NK-92 (cell line): ENCODE measurements at regions not wholly inside any gene's neighbourhood (a gene's known extent, or its start where the extent isn't known, plus 50 kb on each side); places are given as distances from the start of the nearest gene placed in this dataset.

Experiments used
- DNase-seq: peaks from one replicate; lab custom pipeline; 2025; ENCODE audit not compliant: unreplicated experiment; lab: John Stamatoyannopoulos, UW

DNA sequence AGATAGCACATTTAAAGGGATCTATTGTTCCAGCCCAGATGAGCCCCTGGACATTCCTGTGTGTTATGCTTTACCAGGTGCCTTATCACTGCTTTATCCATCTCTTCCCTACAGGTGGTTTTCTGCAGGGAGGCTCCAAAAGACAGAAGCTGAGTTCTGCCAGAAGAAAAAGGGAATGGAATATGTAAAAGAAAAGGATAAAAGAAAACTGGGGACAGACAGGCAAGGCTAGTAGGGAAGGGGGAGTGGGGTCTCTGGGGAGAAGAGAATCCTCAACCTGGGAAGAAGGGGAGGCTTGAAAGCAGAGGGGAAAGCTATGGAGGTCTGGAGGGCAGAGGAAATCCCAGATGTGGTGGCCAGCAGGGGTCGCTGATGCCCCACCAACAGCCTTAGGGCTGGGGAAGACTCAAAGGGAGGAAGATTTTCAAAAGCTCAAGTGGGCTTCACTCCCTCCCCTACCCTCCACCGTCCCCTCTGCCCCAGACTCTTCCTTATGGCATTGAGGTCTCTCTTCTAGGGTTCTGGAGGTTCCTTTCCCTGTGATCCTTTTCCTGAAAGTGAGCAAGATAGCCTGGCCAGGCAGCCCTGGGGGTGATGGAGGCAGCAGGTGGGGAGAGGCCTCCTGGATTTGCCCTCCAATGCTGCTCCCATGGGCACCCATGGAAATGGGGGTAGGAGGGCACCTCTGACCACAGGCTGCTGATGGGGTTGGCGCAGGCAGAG lies 178.1 kb upstream of the PKDCC start:
- no peak for DNase-seq

DNA sequence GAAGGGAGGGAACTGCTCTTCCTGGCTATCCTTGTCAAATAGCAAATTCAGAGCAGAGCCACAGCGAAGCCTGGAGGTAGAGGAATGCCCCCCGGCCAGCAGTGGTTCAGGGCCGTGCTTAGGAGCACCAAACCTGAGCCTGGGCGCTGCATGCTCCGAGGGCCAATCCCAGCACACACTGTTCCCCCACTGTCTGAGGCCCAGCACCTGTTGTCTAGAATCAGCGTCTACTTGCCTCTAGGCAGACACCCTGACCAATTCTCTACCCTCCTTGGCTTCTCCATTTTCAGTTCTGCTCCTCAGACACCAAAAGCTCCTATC lies 177.6 kb upstream of the PKDCC start:
- no peak for DNase-seq

- DNase-seq, result no peak
These were observed 176.7 kb upstream of the PKDCC start for GRCh38 chr2:41871080-41871479.

GRCh38 chr2:41872646-41873045 lies 175.2 kb upstream of the PKDCC start:
- DNase-seq, result no peak

DNA sequence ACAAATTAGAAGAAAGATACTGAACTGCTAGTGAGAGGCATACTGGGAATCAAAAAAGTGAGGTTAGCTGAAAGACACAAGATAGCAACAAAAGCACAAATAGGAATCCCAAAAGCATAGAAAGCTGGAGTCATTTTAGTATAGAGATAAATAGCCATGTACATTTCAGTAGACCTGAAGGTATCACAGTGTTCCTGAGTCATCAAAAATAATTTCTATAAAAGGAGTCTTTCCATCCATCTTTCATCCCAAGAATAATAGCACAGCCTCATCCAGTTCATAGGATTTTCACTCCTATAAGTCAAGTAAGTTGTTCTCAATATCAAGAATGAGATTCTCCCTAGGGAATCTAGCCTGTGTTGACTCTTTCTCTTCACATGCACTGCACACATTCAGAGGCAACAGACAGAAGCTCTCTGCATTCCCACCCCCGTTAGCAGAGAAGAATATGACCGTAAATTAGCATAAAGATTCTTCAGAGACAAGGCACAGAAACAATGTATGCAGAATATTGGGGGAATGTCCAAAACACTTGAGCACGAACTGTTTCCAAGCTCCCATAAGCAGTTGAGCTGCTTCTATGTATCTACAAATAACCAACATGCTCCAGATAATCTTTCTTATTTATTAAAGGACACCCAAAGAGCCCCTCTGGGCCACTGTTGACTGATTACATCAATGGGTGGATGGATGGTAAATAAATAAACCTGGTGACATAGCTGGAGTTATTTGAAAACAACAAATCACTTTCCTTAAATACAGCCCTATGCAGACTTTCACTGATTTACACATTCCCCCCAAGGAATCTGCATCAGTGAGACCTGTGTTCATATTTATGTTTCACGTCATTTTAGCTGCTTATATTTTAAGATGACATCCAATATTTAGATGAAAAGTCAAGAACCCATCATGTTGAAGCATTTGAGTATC lies 174.5 kb upstream of the PKDCC start:
- no peak for DNase-seq

- DNase-seq, result no peak
These were observed 170.6 kb upstream of the PKDCC start for GRCh38 chr2:41877114-41877678.

DNA sequence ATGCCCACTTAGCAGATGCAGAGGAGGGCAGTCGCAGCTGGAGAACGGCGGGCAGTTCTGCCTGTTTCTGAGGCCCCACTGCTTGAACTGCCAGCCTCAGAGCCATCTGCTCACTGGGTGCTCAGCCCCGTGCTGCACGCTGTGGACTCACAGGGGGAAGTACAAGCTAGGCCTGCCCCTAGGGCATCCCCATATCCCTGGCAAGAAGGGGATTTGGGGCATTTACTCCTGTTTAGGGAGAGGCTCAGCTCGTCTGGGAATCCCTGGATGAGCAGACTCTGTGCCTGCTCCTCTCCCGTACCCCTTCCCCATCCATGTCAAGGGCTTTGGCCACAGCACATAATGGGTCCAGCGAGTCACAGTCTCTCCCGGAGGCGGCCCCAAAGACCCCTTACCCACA lies 169.8 kb upstream of the PKDCC start:
- no peak for DNase-seq

DNA sequence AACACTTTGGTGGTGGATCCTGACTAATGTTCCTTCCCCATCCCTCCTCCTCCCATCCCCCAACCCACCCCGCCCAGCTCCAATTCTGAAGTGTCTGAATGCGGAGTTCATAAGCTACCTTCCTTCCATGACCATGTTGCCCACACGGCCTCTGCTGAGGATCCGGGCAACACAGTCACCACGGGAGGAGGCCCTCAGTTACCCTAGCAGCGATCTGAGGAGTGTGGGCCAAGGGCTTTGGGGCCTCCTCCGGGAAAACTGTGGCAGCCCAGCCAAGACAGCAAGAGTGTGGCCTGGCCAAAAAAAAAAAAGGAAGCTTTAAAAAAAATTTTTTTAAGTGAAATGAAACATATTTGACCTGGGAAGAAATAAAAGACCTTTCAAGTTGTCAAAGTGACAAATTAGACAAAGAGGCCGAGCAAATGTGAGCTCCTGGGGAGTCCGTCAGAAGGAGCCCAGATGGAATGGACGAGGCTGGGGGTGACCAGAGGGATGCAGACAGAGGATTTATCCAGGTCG lies 169.0 kb upstream of the PKDCC start:
- no peak for DNase-seq

- no peak for DNase-seq
These were observed 168.4 kb upstream of the PKDCC start for GRCh38 chr2:41879235-41879916.

GRCh38 chr2:41880561-41881243 lies 167.1 kb upstream of the PKDCC start:
- no peak for DNase-seq

- DNase-seq, result no peak
These were observed 166.6 kb upstream of the PKDCC start for GRCh38 chr2:41881249-41881648.

DNA sequence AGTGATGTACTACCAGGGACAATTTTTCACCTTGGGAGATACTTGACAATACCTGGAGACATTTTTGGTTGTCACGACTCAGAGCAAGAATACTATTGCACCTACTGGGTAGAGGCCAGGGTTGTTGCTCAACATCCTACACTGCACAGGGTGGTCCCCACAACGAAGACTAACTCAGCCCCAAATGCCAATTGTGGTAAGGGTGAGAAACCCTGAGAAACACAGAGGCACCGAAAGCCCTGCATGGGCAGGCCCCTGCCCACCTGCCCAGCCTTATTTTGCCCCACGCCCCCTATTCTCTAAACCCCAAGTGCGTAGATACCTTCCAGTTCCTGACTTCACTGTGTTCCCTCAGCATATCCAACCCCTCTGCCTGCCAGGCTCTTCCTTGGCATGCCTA lies 163.1 kb upstream of the PKDCC start:
- no peak for DNase-seq

DNA sequence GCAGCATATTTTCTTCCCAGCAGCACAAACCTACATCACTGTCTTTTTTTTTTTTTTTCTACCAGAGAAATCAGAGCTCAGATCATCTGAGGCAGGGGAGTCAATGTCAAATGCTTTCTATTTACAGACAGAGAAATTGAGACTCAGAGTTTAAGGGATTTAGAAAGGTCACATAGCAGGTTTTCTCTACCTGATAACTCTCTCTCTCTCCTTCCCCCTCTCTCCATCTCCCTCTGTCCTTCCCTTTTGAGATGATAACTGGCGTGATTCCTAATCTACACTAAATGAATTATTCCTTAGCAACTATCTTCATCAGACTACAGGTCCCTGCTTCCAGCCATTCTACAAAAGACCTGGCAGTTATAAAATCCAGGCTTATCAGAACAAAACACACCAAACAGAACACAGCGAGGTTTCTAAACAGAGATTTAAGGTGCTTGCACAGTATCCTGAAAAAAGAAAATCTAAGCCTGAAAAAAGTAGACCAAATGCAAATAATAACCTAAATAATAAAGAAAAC lies 161.6 kb upstream of the PKDCC start:
- DNase-seq, result no peak

GRCh38 chr2:41886757-41887156 lies 161.1 kb upstream of the PKDCC start:
- no peak for DNase-seq

DNA sequence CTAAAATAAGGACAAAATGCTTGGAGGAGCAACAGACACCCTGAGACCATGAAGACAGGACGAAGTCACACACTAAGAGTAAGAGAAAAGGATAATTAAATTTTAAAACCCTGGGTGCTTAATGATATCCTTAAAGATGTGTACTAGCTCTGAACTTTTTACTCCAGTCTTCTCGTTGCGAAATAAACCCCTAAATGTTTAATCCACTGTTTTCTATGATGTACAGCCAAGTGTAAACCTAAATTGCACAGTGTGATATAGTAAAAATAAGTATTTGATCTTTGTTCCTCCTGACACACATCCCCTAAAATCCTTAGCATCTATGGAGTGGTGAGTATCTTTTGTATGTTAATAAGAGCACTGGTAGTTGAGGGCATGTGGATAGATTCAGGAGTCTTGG lies 157.5 kb upstream of the PKDCC start:
- no peak for DNase-seq

DNA sequence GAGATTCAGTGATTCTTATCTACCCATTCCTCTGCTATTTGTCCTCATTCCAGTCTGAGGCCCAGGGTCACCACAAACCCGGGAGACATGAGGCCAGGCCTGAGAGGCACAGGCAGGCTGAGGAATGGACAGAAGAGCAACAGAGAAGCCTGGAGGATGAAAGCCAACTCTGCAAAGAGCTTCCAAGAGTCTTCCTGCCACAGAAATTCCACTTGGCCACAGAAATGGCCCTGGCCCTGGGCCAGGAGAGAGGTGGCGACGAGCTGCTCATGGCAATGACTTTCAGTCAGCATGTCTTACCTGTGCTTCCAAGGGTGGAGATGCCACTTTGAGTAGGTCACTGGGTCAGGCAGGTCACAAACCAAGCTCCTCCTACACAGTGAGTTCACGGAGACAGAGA lies 155.3 kb upstream of the PKDCC start:
- no peak for DNase-seq

GRCh38 chr2:41894563-41895333 lies 153.1 kb upstream of the PKDCC start:
- DNase-seq, result no peak

- DNase-seq, result no peak
These were observed 152.5 kb upstream of the PKDCC start for GRCh38 chr2:41895334-41895664.

GRCh38 chr2:41896186-41896846 lies 151.5 kb upstream of the PKDCC start:
- no peak for DNase-seq
